ENCODE measurements at regions not wholly inside any gene's neighbourhood (a gene's known extent, or its start where the extent isn't known, plus 50 kb on each side); places are given as distances from the start of the nearest gene placed in this dataset.

- no peak overlapping the region for H2BK20ac ChIP-seq (ENCODE audit: low read depth, low read length, poor library complexity, severe bottlenecking)
- DNase-seq, result no peak
- peaks cover 0 to 4% of the 10 kb centered on the region in 2 experiments; a peak in 2 of 4 replicates for H3K4me1 Mint-ChIP-seq
- no peak overlapping the region for H2AFZ ChIP-seq (ENCODE audit: low read length)
- no peaks in the 10 kb centered on the region for H4K20me1 ChIP-seq (ENCODE audit: control insufficient read depth, insufficient read depth, insufficient read length)
- H3T11ph ChIP-seq (ENCODE audit: low read length), result no peak overlapping the region
- H3K27me3 ChIP-seq (ENCODE audit: insufficient read depth, low read length), result no peaks in the 10 kb centered on the region
- H3K56ac ChIP-seq (ENCODE audit: insufficient read length, low read depth, low read length), result no peak overlapping the region
- no peaks in the 10 kb centered on the region for H3K23me2 ChIP-seq (ENCODE audit: insufficient read length, low read depth, low read length, poor library complexity, severe bottlenecking)
- no peak overlapping the region for H3K9ac ChIP-seq (ENCODE audit: extremely low read depth, insufficient read length, low read length)
- WGBS (ENCODE audit: extremely low coverage, insufficient read length, low lambda C conversion rate), result no CpG with 5 or more reads among the region's 8 CpGs
- no peak overlapping the region for H3K23ac ChIP-seq (ENCODE audit: insufficient read length, low read depth, low read length)
- 0 out of 3 replicates have a peak, but pooled peaks have one; percentile 27 for TF ChIP-seq CTCF (conservative IDR thresholded peaks at IDR 0.05)
- no peaks in the 10 kb centered on the region for H3K79me2 ChIP-seq (ENCODE audit: insufficient read depth, low read length)
- H3K4me3 Mint-ChIP-seq, result no peak overlapping the region
- H3K36me3 Mint-ChIP-seq (ENCODE audit: insufficient read depth in 1 of 3, low read depth in 3 of 3), result no peaks in the 10 kb centered on the region; a peak in 2 of 7 replicates
- no peaks in the 10 kb centered on the region; the same call in 1 of the 2 replicates for H3K27me3 Mint-ChIP-seq (ENCODE audit: low read depth)
- no peak overlapping the region for H4K8ac ChIP-seq (replicated peaks; ENCODE audit: insufficient read length, low read depth, low read length)
- H3K9me3 Mint-ChIP-seq, result peaks cover 3 to 4% of the 10 kb centered on the region in 2 experiments; a peak in 2 of 5 replicates
- H4K5ac ChIP-seq (ENCODE audit: insufficient read length, low read depth, low read length), result no peak overlapping the region
- H3K9me3 ChIP-seq (ENCODE audit: control insufficient read depth, low read depth, low read length), result no peaks in the 10 kb centered on the region
- H2BK5ac ChIP-seq (ENCODE audit: insufficient read length, low read length), result no peak overlapping the region
- no peak overlapping the region for H2BK120ac ChIP-seq (ENCODE audit: low read depth, low read length, poor library complexity, severe bottlenecking)
- H4K91ac ChIP-seq (ENCODE audit: insufficient read length, low read depth, low read length), result no peak overlapping the region
- no peak overlapping the region for H3K18ac ChIP-seq (ENCODE audit: insufficient read length, low read depth, low read length)
- H2AK5ac ChIP-seq (ENCODE audit: insufficient read length, low read length), result no peak overlapping the region
- H3K79me1 ChIP-seq (ENCODE audit: insufficient read depth, low read depth, low read length, poor library complexity, severe bottlenecking), result no peaks in the 10 kb centered on the region
- no peak overlapping the region; the same call in 1 of the 2 replicates for H3K14ac ChIP-seq (ENCODE audit: insufficient read depth, low read length)
- H3K27ac ChIP-seq (ENCODE audit: insufficient read length, low read depth, low read length), result no peak overlapping the region
- no peak overlapping the region for H2BK15ac ChIP-seq (ENCODE audit: low read depth, low read length)
- H3K4ac ChIP-seq (ENCODE audit: low read depth, low read length), result no peak overlapping the region
- no peak overlapping the region for H3K4me2 ChIP-seq (ENCODE audit: insufficient read depth, insufficient read length, low read length)
- no peaks in the 10 kb centered on the region for H3K4me1 ChIP-seq (ENCODE audit: insufficient read depth, low read length)
- H3K27ac Mint-ChIP-seq, result no peak overlapping the region
- no peak overlapping the region for H2BK12ac ChIP-seq (ENCODE audit: insufficient read length, low read depth, low read length)
Observed at GRCh38 chr1:25039229-25039628, 109.2 kb upstream of the RUNX3 start.

Data from H9 (cell line).